ENCODE measurements at regions not wholly inside any gene's neighbourhood (a gene's known extent, or its start where the extent isn't known, plus 50 kb on each side); places are given as distances from the start of the nearest gene placed in this dataset.

- TF ChIP-seq FOXA1 (IDR thresholded peaks at IDR 0.05) = no peak
- no peak for TF ChIP-seq SP1 (IDR thresholded peaks at IDR 0.05)
- TF ChIP-seq CTBP1 (IDR thresholded peaks at IDR 0.05; ENCODE audit: borderline replicate concordance) = no peak
- no peak for TF ChIP-seq ARNT (IDR thresholded peaks at IDR 0.05)
- TF ChIP-seq, protein P1, sequence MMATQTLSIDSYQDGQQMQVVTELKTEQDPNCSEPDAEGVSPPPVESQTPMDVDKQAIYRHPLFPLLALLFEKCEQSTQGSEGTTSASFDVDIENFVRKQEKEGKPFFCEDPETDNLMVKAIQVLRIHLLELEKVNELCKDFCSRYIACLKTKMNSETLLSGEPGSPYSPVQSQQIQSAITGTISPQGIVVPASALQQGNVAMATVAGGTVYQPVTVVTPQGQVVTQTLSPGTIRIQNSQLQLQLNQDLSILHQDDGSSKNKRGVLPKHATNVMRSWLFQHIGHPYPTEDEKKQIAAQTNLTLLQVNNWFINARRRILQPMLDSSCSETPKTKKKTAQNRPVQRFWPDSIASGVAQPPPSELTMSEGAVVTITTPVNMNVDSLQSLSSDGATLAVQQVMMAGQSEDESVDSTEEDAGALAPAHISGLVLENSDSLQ (IDR thresholded peaks at IDR 0.05) = no peak
- TF ChIP-seq ZNF384 (IDR thresholded peaks at IDR 0.05) = no peak
Observed at GRCh38 chr13:44275381-44275780, 98.2 kb upstream of the SERP2 start.
